Activated naive CD8-positive, alpha-beta T cell treated with anti-CD3 and anti-CD28 coated beads, Interleukin-2, amount 50 U/mL, for 24 hours (primary cell): ENCODE measurements at regions not wholly inside any gene's neighbourhood (a gene's known extent, or its start where the extent isn't known, plus 50 kb on each side); places are given as distances from the start of the nearest gene placed in this dataset.

Experiments used
- ATAC-seq: fragments of 150-1000 bp; cut with Tn5 transposase; one replicate; pipeline ENCODE4 v1.10.0; 2021
- DNase-seq: peaks from one replicate; pipeline ENCODE4 v3.0.0; 2021
- H3K27ac Mint-ChIP-seq: one replicate; pipeline ENCODE4 v1.8.0; 2021; ENCODE audit warnings: mild to moderate bottlenecking, mixed read lengths
- H3K27me3 Mint-ChIP-seq: one replicate; pipeline ENCODE4 v1.8.0; 2021; ENCODE audit warnings: mixed read lengths
- H3K36me3 Mint-ChIP-seq: one replicate; pipeline ENCODE4 v1.8.0; 2021; ENCODE audit warnings: low read depth, mixed read lengths
- H3K4me1 Mint-ChIP-seq: one replicate; pipeline ENCODE4 v1.8.0; 2021; ENCODE audit warnings: mixed read lengths
- H3K4me3 Mint-ChIP-seq: one replicate; pipeline ENCODE4 v1.8.0; 2021; ENCODE audit warnings: mild to moderate bottlenecking, moderate library complexity, mixed read lengths
- H3K9me3 Mint-ChIP-seq: one replicate; pipeline ENCODE4 v1.8.0; 2021; ENCODE audit warnings: mixed read lengths

GRCh38 chr4:115740806-115741205, 627.4 kb upstream of the NDST4 start:
- Mint-ChIP-seq H3K27ac (no peak overlapping the region), H3K27me3 (no peaks in the 10 kb centered on the region), H3K36me3 (no peaks in the 10 kb centered on the region), H3K9me3 (no peaks in the 10 kb centered on the region), H3K4me1 (no peaks in the 10 kb centered on the region), H3K4me3 (no peak overlapping the region)
- DNase-seq (no peak), ATAC-seq (no peak)

DNA sequence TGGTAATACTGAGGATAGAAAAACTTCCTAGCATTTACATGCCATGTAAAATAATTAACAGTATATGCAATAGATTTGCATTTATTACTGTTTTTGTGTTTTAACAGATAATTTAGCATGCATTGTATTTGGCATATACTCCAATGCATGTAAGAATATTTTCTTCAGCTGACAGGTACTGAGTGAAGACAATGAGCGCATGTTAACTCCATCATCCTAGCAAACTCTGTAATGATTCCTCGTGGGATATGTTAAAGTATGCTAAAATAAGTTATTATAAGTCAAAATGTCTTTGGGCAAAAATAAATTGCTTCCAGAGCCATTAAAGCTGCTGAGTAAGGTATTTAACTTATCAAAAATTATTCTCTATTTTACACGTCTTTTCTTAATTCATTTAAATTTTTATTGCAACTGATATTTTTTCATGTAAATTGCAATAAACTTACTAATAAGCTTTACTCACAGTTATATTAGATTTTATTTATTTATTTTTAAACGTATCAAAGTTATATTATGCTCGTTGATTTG, 616.4 kb upstream of the NDST4 start:
- Mint-ChIP-seq H3K36me3 (no peaks in the 10 kb centered on the region), H3K27me3 (no peaks in the 10 kb centered on the region), H3K27ac (no peak overlapping the region), H3K4me3 (no peak overlapping the region), H3K9me3 (peaks cover 10% of the 10 kb centered on the region), H3K4me1 (no peaks in the 10 kb centered on the region)
- ATAC-seq (no peak), DNase-seq (no peak)

GRCh38 chr4:115723621-115724020, 610.2 kb upstream of the NDST4 start:
- Mint-ChIP-seq H3K27me3 (no peaks in the 10 kb centered on the region), H3K36me3 (no peaks in the 10 kb centered on the region), H3K27ac (no peak overlapping the region), H3K4me1 (no peaks in the 10 kb centered on the region), H3K9me3 (peaks cover 3% of the 10 kb centered on the region), H3K4me3 (no peak overlapping the region)
- ATAC-seq, result no peak
- no peak for DNase-seq

DNA sequence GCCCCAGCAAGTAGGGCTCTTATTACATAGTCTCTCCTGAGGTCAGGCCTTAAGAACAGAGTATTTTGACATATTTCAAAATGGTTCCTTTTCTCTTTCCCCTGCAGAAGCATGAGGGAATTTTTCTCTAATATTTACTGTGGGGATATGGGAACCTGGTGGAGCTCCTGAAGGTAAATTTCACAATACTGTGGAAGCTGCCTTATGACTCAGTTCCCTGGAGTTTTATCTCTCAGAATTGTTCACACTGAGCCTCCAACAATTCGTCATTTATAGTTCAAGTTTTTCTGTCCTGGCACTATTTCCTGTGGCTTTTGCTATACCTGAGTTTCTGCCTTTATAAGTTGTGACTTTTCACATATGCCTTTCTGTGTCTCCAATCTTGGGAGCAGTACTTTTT, 607.2 kb upstream of the NDST4 start:
- H3K4me3 Mint-ChIP-seq, result no peak overlapping the region
- no peak overlapping the region for H3K27ac Mint-ChIP-seq
- DNase-seq (no peak), ATAC-seq (no peak)
- no peaks in the 10 kb centered on the region for H3K36me3 Mint-ChIP-seq
- H3K4me1 Mint-ChIP-seq, result no peaks in the 10 kb centered on the region
- H3K27me3 Mint-ChIP-seq, result no peaks in the 10 kb centered on the region
- peaks cover under 1% of the 10 kb centered on the region for H3K9me3 Mint-ChIP-seq

DNA sequence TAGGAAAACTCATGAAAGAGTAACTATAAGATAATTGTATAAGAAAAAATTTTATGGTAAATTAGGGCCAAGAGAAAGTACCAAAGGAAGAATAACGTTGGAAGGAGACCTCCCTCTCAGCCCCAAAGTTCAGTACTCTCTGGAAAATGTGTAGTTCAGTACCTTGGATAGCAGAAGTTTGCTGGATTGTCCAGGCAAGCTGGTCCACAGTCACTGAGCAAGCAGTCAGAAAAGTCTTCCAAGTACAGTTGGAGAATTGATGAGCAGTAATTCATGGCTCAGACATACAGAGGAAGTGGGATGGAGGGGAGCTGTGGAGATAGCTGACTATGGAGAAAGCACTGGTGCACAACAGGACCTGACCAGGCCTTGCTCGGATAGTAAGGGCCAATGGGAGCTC, 598.2 kb upstream of the NDST4 start:
- ATAC-seq, result no peak
- Mint-ChIP-seq H3K4me1 (no peaks in the 10 kb centered on the region), H3K36me3 (no peaks in the 10 kb centered on the region), H3K27me3 (no peaks in the 10 kb centered on the region), H3K4me3 (no peak overlapping the region), H3K9me3 (no peaks in the 10 kb centered on the region), H3K27ac (no peak overlapping the region)
- DNase-seq, result no peak

DNA sequence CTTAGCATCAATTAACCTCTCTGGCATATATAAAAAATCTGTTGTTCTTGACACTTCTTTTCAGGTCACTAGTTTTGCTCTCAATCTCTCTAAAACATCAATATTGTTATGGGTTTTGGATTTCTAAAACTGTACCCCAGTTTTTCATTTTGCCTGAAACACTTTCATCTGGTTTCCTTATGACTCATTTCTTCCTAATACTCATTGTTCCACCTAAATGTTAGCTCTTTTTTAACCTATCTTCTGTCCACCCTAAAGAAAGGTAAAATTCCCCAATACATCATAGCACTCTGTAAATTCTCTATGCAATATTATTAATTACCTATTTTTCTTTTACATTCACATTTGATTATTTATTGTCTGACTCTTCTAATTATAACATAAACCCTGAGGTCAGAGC, 575.5 kb upstream of the NDST4 start:
- no peak overlapping the region for H3K27ac Mint-ChIP-seq
- peaks cover 10% of the 10 kb centered on the region for H3K9me3 Mint-ChIP-seq
- no peaks in the 10 kb centered on the region for H3K36me3 Mint-ChIP-seq
- no peak overlapping the region for H3K4me3 Mint-ChIP-seq
- no peaks in the 10 kb centered on the region for H3K27me3 Mint-ChIP-seq
- ATAC-seq, result no peak
- H3K4me1 Mint-ChIP-seq, result no peaks in the 10 kb centered on the region
- no peak for DNase-seq

DNA sequence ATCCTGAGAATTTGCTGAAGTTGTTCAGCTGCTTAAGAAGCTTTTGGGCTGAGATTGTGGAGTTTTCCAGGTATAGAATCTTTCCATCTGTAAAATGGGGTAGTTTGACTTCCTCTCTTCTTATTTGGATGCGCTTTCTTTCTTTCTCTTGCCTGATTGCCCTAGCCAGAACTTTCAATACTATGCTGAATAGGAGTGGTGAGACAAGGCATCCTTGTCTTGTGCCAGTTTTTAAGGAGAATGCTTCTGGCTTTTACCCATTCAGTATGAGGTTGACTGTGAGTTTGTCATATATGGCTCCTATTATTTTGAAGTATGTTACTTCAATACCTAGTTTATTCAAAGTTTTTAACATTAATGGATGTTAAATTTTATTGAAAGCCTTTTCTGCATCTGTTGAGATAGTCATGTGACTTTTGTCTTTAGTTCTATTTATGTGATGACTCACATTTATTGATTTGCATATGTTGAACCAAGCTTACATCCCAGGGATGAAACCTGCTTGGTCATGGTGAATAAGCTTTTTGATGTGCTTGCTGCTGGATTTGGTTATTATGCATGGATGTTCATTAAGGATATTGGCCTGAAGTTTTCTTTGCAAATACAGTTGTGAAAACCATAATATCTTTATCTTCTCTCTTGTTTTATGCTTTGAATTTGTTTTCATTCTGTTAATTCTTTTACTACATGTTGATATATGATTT, 573.8 kb upstream of the NDST4 start:
- no peak overlapping the region for H3K27ac Mint-ChIP-seq

DNA sequence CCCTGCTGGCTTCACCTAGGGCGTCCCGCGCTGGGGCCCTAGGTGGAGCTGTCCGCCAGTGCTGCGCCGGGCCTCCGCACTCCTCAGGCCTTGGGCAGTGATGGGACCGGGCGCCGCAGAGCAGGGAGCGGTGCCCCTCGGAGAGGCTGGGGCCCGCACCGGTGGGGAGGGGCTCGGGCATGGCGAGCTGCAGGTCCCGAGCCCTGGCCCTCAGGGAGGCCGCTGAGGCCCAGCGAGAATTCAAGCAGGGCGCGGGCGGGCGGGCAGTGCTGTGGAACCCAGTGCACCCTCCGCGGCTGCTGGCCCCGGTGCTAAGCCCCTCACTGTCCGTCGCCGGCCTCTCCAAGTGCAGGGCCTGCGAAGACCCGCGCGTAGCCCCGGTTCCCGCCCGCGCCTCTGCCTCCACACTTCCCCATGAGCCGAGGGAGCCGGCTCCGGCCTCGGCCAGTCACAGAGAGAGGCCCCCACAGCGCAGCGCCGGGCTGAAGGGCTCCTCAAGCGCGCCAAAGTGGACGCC, 565.1 kb upstream of the NDST4 start:
- Mint-ChIP-seq H3K27me3 (no peaks in the 10 kb centered on the region), H3K4me3 (no peak overlapping the region), H3K36me3 (no peaks in the 10 kb centered on the region), H3K4me1 (no peaks in the 10 kb centered on the region), H3K27ac (no peak overlapping the region), H3K9me3 (peaks cover 6% of the 10 kb centered on the region)
- DNase-seq (no peak), ATAC-seq (no peak)

More for the DNA sequence above, 573.8 kb upstream of the NDST4 start:
- Mint-ChIP-seq H3K27me3 (no peaks in the 10 kb centered on the region), H3K36me3 (no peaks in the 10 kb centered on the region), H3K9me3 (peaks cover 10% of the 10 kb centered on the region), H3K4me3 (no peak overlapping the region), H3K4me1 (no peaks in the 10 kb centered on the region)
- DNase-seq, result no peak
- no peak for ATAC-seq

- Mint-ChIP-seq H3K27me3 (no peaks in the 10 kb centered on the region), H3K4me3 (no peak overlapping the region), H3K36me3 (no peaks in the 10 kb centered on the region), H3K27ac (no peak overlapping the region), H3K9me3 (peaks cover 6% of the 10 kb centered on the region), H3K4me1 (no peaks in the 10 kb centered on the region)
- DNase-seq, result no peak
- ATAC-seq, result no peak
These were observed 562.3 kb upstream of the NDST4 start for GRCh38 chr4:115675719-115676118.

DNA sequence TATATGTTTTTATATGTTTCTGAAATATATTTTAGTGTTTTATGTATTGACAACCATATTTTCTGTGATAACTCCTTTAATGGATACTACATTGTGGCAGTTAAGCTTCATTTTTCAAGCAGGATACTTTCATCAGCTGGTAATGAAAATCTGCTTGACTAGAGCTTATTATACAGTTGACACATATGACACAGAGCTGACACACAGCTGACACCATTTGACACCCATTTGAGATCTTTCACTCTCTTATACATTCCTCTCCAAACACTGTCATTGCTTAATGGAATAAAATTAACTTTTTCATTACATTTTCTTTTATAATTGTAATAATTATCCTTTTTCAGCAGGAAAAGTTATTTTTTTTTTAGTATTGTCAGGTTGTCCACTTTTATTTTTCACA, 561.1 kb upstream of the NDST4 start:
- H3K27ac Mint-ChIP-seq, result no peak overlapping the region

GRCh38 chr4:115671581-115671980, 558.2 kb upstream of the NDST4 start:
- DNase-seq (no peak), ATAC-seq (no peak)
- H3K27me3 Mint-ChIP-seq, result no peaks in the 10 kb centered on the region
- H3K36me3 Mint-ChIP-seq, result no peaks in the 10 kb centered on the region
- H3K4me1 Mint-ChIP-seq, result no peaks in the 10 kb centered on the region
- H3K9me3 Mint-ChIP-seq, result no peaks in the 10 kb centered on the region
- H3K4me3 Mint-ChIP-seq, result no peak overlapping the region
- H3K27ac Mint-ChIP-seq, result no peak overlapping the region

More for the DNA sequence above, 561.1 kb upstream of the NDST4 start:
- H3K4me1 Mint-ChIP-seq, result no peaks in the 10 kb centered on the region
- DNase-seq (no peak), ATAC-seq (no peak)
- H3K4me3 Mint-ChIP-seq, result no peak overlapping the region
- no peaks in the 10 kb centered on the region for H3K36me3 Mint-ChIP-seq
- H3K9me3 Mint-ChIP-seq, result peaks cover 5% of the 10 kb centered on the region
- H3K27me3 Mint-ChIP-seq, result no peaks in the 10 kb centered on the region

DNA sequence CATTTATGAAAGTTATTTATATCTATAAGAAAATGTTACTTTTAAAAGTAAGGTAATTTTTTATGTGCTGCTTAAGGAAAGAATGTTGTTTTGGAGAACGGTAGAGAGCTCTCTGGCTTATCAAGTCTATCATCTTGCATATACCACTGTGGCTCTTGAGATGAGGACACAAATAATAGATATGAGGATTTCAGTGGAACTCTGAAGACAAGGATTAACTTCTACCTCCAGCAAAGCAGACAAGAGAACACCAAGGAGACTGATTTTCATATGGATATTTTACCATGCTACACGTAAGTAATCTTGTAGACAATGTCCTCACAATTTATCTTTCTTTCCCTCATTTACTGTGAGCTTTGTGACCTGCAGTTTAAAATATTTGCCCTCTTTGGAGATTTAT, 557.5 kb upstream of the NDST4 start:
- Mint-ChIP-seq H3K9me3 (no peaks in the 10 kb centered on the region), H3K36me3 (no peaks in the 10 kb centered on the region), H3K4me1 (no peaks in the 10 kb centered on the region), H3K4me3 (no peak overlapping the region), H3K27ac (no peak overlapping the region), H3K27me3 (no peaks in the 10 kb centered on the region)
- no peak for ATAC-seq
- DNase-seq, result no peak

DNA sequence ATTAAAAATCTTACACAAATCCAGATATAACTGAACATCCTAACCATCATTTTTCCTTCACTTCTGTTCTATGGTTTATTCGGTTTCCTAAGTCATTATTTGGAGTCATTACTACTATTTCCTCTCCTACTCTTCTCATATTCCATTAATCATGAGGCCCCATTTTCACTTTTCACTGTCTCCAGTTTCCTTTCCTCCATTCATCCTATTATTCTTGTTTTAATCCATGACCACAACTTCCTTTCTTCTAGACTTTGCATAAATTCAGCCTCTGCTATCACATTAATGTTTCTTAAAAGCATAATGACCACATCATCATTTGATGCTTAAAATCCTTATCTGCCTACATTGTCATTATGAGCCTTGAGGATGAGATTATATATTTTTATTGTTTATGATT, 555.0 kb upstream of the NDST4 start:
- H3K27ac Mint-ChIP-seq, result no peak overlapping the region
- H3K4me1 Mint-ChIP-seq, result no peaks in the 10 kb centered on the region
- no peaks in the 10 kb centered on the region for H3K36me3 Mint-ChIP-seq
- no peak overlapping the region for H3K4me3 Mint-ChIP-seq
- no peaks in the 10 kb centered on the region for H3K9me3 Mint-ChIP-seq
- no peak for DNase-seq
- ATAC-seq, result no peak
- no peaks in the 10 kb centered on the region for H3K27me3 Mint-ChIP-seq

- H3K4me3 Mint-ChIP-seq, result no peak overlapping the region
- H3K36me3 Mint-ChIP-seq, result no peaks in the 10 kb centered on the region
- ATAC-seq, result no peak
- H3K9me3 Mint-ChIP-seq, result no peaks in the 10 kb centered on the region
- no peak overlapping the region for H3K27ac Mint-ChIP-seq
- no peaks in the 10 kb centered on the region for H3K27me3 Mint-ChIP-seq
- no peak for DNase-seq
- H3K4me1 Mint-ChIP-seq, result no peaks in the 10 kb centered on the region
These were observed 550.9 kb upstream of the NDST4 start for GRCh38 chr4:115664285-115664684.

GRCh38 chr4:115660465-115660864, 547.0 kb upstream of the NDST4 start:
- no peak for DNase-seq
- no peak overlapping the region for H3K4me3 Mint-ChIP-seq
- H3K4me1 Mint-ChIP-seq, result no peaks in the 10 kb centered on the region

More at GRCh38 chr4:115660465-115660864, 547.0 kb upstream of the NDST4 start:
- Mint-ChIP-seq H3K36me3 (no peaks in the 10 kb centered on the region), H3K27me3 (no peaks in the 10 kb centered on the region), H3K27ac (no peak overlapping the region), H3K9me3 (peaks cover 6% of the 10 kb centered on the region)
- ATAC-seq, result no peak
